Fibroblast of the aortic adventitia (primary cell): ENCODE measurements at regions not wholly inside any gene's neighbourhood (a gene's known extent, or its start where the extent isn't known, plus 50 kb on each side); places are given as distances from the start of the nearest gene placed in this dataset.
"Not testable (repeated sequence)": the region's sequence is repeated elsewhere in the genome, so short reads cannot be mapped to it uniquely, and the experiment has no call there.

ENCODE experiments used
- DNase-seq: peaks from one replicate; pipeline ENCODE4 v3.0.0-alpha.2; 2010; ENCODE audit warnings: low read depth
- H3K4me3 ChIP-seq: 2 replicates; pipeline ENCODE4 v1.5.1; 2011; ENCODE audit warnings: low read depth, mild to moderate bottlenecking, control low read depth, low read length, moderate library complexity
- CTCF ChIP-seq: IDR thresholded peaks from 2 replicates; pipeline ENCODE4 v1.5.1; 2011; ENCODE audit warnings: mild to moderate bottlenecking, low read length, control low read depth, inconsistent platforms; ENCODE audit not compliant: insufficient read depth

- no peak overlapping the region for H3K4me3 ChIP-seq
- no peak for TF ChIP-seq CTCF
- no peak for DNase-seq
These were observed 122.3 kb upstream of the TACR3 start for GRCh38 chr4:103842076-103842475.

- not testable (repeated sequence) for H3K4me3 ChIP-seq
These were observed 90.5 kb upstream of the TACR3 start for GRCh38 chr4:103810308-103810707.

GRCh38 chr4:103802766-103803165 is 83.0 kb upstream of the TACR3 start:
- TF ChIP-seq CTCF = no peak
- no peak overlapping the region for H3K4me3 ChIP-seq
- no peak for DNase-seq

More at GRCh38 chr4:103810308-103810707, 90.5 kb upstream of the TACR3 start:
- DNase-seq = not testable (repeated sequence)

GRCh38 chr4:103787057-103787456 is 67.3 kb upstream of the TACR3 start:
- DNase-seq = no peak
- no peak overlapping the region for H3K4me3 ChIP-seq
- no peak for TF ChIP-seq CTCF

GRCh38 chr4:103786593-103786992 is 66.8 kb upstream of the TACR3 start:
- TF ChIP-seq CTCF = no peak
- no peak overlapping the region for H3K4me3 ChIP-seq
- DNase-seq = no peak

- peak; percentile 45 for DNase-seq
- peak; percentile 48 for TF ChIP-seq CTCF
- H3K4me3 ChIP-seq = no peak overlapping the region
These were observed 66.2 kb upstream of the TACR3 start for GRCh38 chr4:103786014-103786413.

- no peak for DNase-seq
- no peak overlapping the region for H3K4me3 ChIP-seq
- no peak for TF ChIP-seq CTCF
These were observed 58.4 kb upstream of the TACR3 start for GRCh38 chr4:103778221-103778620.
